Right ventricle myocardium inferior (tissue), 1 donor: ENCODE measurements at regions not wholly inside any gene's neighbourhood (a gene's known extent, or its start where the extent isn't known, plus 50 kb on each side); places are given as distances from the start of the nearest gene placed in this dataset.
"Not testable (repeated sequence)": the region's sequence is repeated elsewhere in the genome, so short reads cannot be mapped to it uniquely, and the experiment has no call there.

Experiments used
- ATAC-seq: fragments of 200-7000 bp; cut with Tn5 transposase; one replicate; pipeline ENCODE4 v1.9.1; 2020; ENCODE audit warnings: mild to moderate bottlenecking, moderate library complexity
- DNase-seq: peaks from one replicate; pipeline ENCODE4 v3.0.0; 2021; ENCODE audit errors: missing footprints
- intact Hi-C: fragments of 100-400 bp; cut with DNase I; formaldehyde crosslinking; loops from one replicate; pipeline ENCODE4 v1.11.0; 2022
- donor health status: DM: no; HTN: yes; CAD: no; lungs with severe emphysema.

GRCh38 chr14:104297313-104297704, 158.9 kb downstream of the KIF26A start:
- no peak for ATAC-seq
- peak; percentile 26 for DNase-seq
- intact Hi-C loops = no loop called here

GRCh38 chr14:104297721-104298401, 159.5 kb downstream of the KIF26A start:
- DNase-seq (peak; percentile 11), ATAC-seq (no peak)
- intact Hi-C loops = no loop called here

GRCh38 chr14:104298458-104298857, 160.1 kb downstream of the KIF26A start:
- intact Hi-C loops = no loop called here

GRCh38 chr14:104299993-104300761, 161.8 kb downstream of the KIF26A start:
- intact Hi-C loops = no loop called here
- DNase-seq (peak; percentile 58), ATAC-seq (no peak)

More at GRCh38 chr14:104298458-104298857, 160.1 kb downstream of the KIF26A start:
- peak; percentile 37 for DNase-seq
- ATAC-seq = no peak

- peak; percentile 57 for DNase-seq
- intact Hi-C loops = no loop called here
- ATAC-seq = no peak
These were observed 163.5 kb downstream of the KIF26A start for GRCh38 chr14:104301731-104302460.

GRCh38 chr14:104302794-104303405, 164.5 kb downstream of the KIF26A start:
- intact Hi-C loops = no loop called here

GRCh38 chr14:104303705-104304425, 165.5 kb downstream of the KIF26A start:
- intact Hi-C loops = no loop called here
- ATAC-seq = no peak

More at GRCh38 chr14:104302794-104303405, 164.5 kb downstream of the KIF26A start:
- no peak for ATAC-seq
- DNase-seq = peak; percentile 28

GRCh38 chr14:104304451-104305351, 166.3 kb downstream of the KIF26A start:
- intact Hi-C loops = no loop called here
- ATAC-seq = no peak
- peak; percentile 65 for DNase-seq

More at GRCh38 chr14:104303705-104304425, 165.5 kb downstream of the KIF26A start:
- peak; percentile 55 for DNase-seq

GRCh38 chr14:104305511-104306449, 167.4 kb downstream of the KIF26A start:
- DNase-seq (peak; percentile 32), ATAC-seq (no peak)
- intact Hi-C loops = no loop called here

- intact Hi-C loops = no loop called here
- DNase-seq = no peak
- no peak for ATAC-seq
These were observed 168.2 kb downstream of the KIF26A start for GRCh38 chr14:104306450-104307040.

GRCh38 chr14:104307246-104307626, 168.8 kb downstream of the KIF26A start:
- ATAC-seq (no peak), DNase-seq (no peak)
- intact Hi-C loops = no loop called here

- ATAC-seq (no peak), DNase-seq (no peak)
- intact Hi-C loops = no loop called here
These were observed 169.4 kb downstream of the KIF26A start for GRCh38 chr14:104307627-104308401.

GRCh38 chr14:104308534-104308933, 170.1 kb downstream of the KIF26A start:
- intact Hi-C loops, ATAC-seq, DNase-seq: not testable (repeated sequence)

GRCh38 chr14:104309657-104310369, 171.4 kb downstream of the KIF26A start:
- ATAC-seq (no peak), DNase-seq (no peak)
- intact Hi-C loops = no loop called here

- intact Hi-C loops = no loop called here
- ATAC-seq (no peak), DNase-seq (no peak)
These were observed 173.0 kb downstream of the KIF26A start for GRCh38 chr14:104311358-104311757.
